ENCODE measurements at regions not wholly inside any gene's neighbourhood (a gene's known extent, or its start where the extent isn't known, plus 50 kb on each side); places are given as distances from the start of the nearest gene placed in this dataset.

GRCh38 chr2:105677901-105678300, 66.8 kb upstream of the NCK2 start:
- no peak for DNase-seq
- no peak for TF ChIP-seq EZH2 (IDR thresholded peaks at IDR 0.05; ENCODE audit: insufficient read depth, poor library complexity, severe bottlenecking)
- no peak for TF ChIP-seq EZH2phosphoT487 (IDR thresholded peaks at IDR 0.05; ENCODE audit: insufficient read depth, low read depth)
- no peak overlapping the region for H3K9ac ChIP-seq
- peaks cover 17% of the 10 kb centered on the region for H3K27me3 ChIP-seq (replicated peaks; ENCODE audit: insufficient read depth)
- H2AFZ ChIP-seq = no peak overlapping the region
- H3F3A ChIP-seq (ENCODE audit: insufficient read depth) = no peaks in the 10 kb centered on the region
- H3K4me3 ChIP-seq = no peak overlapping the region
- H3K36me3 ChIP-seq (ENCODE audit: low read depth) = no peaks in the 10 kb centered on the region
- H3K27ac ChIP-seq = no peak overlapping the region
- H3K79me2 ChIP-seq (ENCODE audit: insufficient read depth) = no peaks in the 10 kb centered on the region
- H3K4me1 ChIP-seq (ENCODE audit: insufficient read depth) = no peaks in the 10 kb centered on the region
- H3K4me2 ChIP-seq (ENCODE audit: unreplicated experiment) = no peak overlapping the region
- WGBS, 2 experiments (ENCODE audit: low coverage in 1 of 2, low lambda C conversion rate in 2 of 2, missing lambda C conversion rate in 2 of 2) = 30 to 31% methylated on average over 5 to 6 of the region's 6 CpGs
- H3K9me2 ChIP-seq (ENCODE audit: insufficient read depth) = no peaks in the 10 kb centered on the region
- no peaks in the 10 kb centered on the region for H4K20me1 ChIP-seq (ENCODE audit: insufficient read depth)
- in situ Hi-C loops (cut with MboI) = no loop called here
- no peaks in the 10 kb centered on the region for H3K9me3 ChIP-seq (ENCODE audit: low read depth)

GRCh38 chr2:105675841-105676240, 68.9 kb upstream of the NCK2 start:
- H3K36me3 ChIP-seq (ENCODE audit: low read depth) = no peaks in the 10 kb centered on the region
- no peaks in the 10 kb centered on the region for H3F3A ChIP-seq (ENCODE audit: insufficient read depth)
- H4K20me1 ChIP-seq (ENCODE audit: insufficient read depth) = no peaks in the 10 kb centered on the region

GRCh38 chr2:105674859-105675541, 69.7 kb upstream of the NCK2 start:
- peaks cover 4% of the 10 kb centered on the region; the same call in 1 of the 2 replicates for H3K4me1 ChIP-seq (ENCODE audit: insufficient read depth)
- H3K27ac ChIP-seq = no peak overlapping the region
- peaks cover 13% of the 10 kb centered on the region for H3K27me3 ChIP-seq (replicated peaks; ENCODE audit: insufficient read depth)
- H3K4me3 ChIP-seq = no peak overlapping the region
- TF ChIP-seq EZH2phosphoT487 (IDR thresholded peaks at IDR 0.05; ENCODE audit: insufficient read depth, low read depth) (no peak), EZH2 (IDR thresholded peaks at IDR 0.05; ENCODE audit: insufficient read depth, poor library complexity, severe bottlenecking) (no peak)
- H3K36me3 ChIP-seq (ENCODE audit: low read depth) = no peaks in the 10 kb centered on the region
- no peaks in the 10 kb centered on the region for H3K9me2 ChIP-seq (ENCODE audit: insufficient read depth)
- no peaks in the 10 kb centered on the region for H3K9me3 ChIP-seq (ENCODE audit: low read depth)
- H3K79me2 ChIP-seq (ENCODE audit: insufficient read depth) = no peaks in the 10 kb centered on the region
- H2AFZ ChIP-seq = no peak overlapping the region
- 67% methylated on average over 10 of the region's 10 CpGs for WGBS, 2 experiments (ENCODE audit: low coverage in 1 of 2, low lambda C conversion rate in 2 of 2, missing lambda C conversion rate in 2 of 2)
- no peak overlapping the region for H3K9ac ChIP-seq
- in situ Hi-C loops (cut with MboI) = no loop called here
- no peak for DNase-seq
- no peaks in the 10 kb centered on the region for H3F3A ChIP-seq (ENCODE audit: insufficient read depth)
- H4K20me1 ChIP-seq (ENCODE audit: insufficient read depth) = no peaks in the 10 kb centered on the region
- no peak overlapping the region for H3K4me2 ChIP-seq (ENCODE audit: unreplicated experiment)

More at GRCh38 chr2:105675841-105676240, 68.9 kb upstream of the NCK2 start:
- WGBS, 2 experiments (ENCODE audit: low coverage in 1 of 2, low lambda C conversion rate in 2 of 2, missing lambda C conversion rate in 2 of 2) = 46 to 54% methylated on average over 4 of the region's 4 CpGs
- no peak overlapping the region for H3K9ac ChIP-seq
- no peaks in the 10 kb centered on the region for H3K9me3 ChIP-seq (ENCODE audit: low read depth)
- H3K9me2 ChIP-seq (ENCODE audit: insufficient read depth) = no peaks in the 10 kb centered on the region
- peaks cover 3% of the 10 kb centered on the region; the same call in 1 of the 2 replicates for H3K4me1 ChIP-seq (ENCODE audit: insufficient read depth)
- no peaks in the 10 kb centered on the region for H3K79me2 ChIP-seq (ENCODE audit: insufficient read depth)
- no peak overlapping the region for H3K4me2 ChIP-seq (ENCODE audit: unreplicated experiment)
- H2AFZ ChIP-seq = no peak overlapping the region
- H3K27ac ChIP-seq = no peak overlapping the region
- TF ChIP-seq EZH2 (IDR thresholded peaks at IDR 0.05; ENCODE audit: insufficient read depth, poor library complexity, severe bottlenecking) (no peak), EZH2phosphoT487 (IDR thresholded peaks at IDR 0.05; ENCODE audit: insufficient read depth, low read depth) (no peak)
- in situ Hi-C loops (cut with MboI) = no loop called here
- H3K4me3 ChIP-seq = no peak overlapping the region
- DNase-seq = no peak
- H3K27me3 ChIP-seq (replicated peaks; ENCODE audit: insufficient read depth) = peaks cover 13% of the 10 kb centered on the region

GRCh38 chr2:105674401-105674800, 70.3 kb upstream of the NCK2 start:
- Histone ChIP-seq H3K27me3 (replicated peaks; ENCODE audit: insufficient read depth) (peaks cover 7% of the 10 kb centered on the region), H3K4me1 (ENCODE audit: insufficient read depth) (peaks cover 4% of the 10 kb centered on the region; the same call in 1 of the 2 replicates), H3K36me3 (ENCODE audit: low read depth) (no peaks in the 10 kb centered on the region), H3K4me2 (ENCODE audit: unreplicated experiment) (no peak overlapping the region), H3K9me2 (ENCODE audit: insufficient read depth) (no peaks in the 10 kb centered on the region), H3K27ac (no peak overlapping the region), H2AFZ (no peak overlapping the region), H3K9me3 (ENCODE audit: low read depth) (no peaks in the 10 kb centered on the region), H3F3A (ENCODE audit: insufficient read depth) (no peaks in the 10 kb centered on the region), H3K9ac (no peak overlapping the region), H3K4me3 (no peak overlapping the region), H4K20me1 (ENCODE audit: insufficient read depth) (no peaks in the 10 kb centered on the region), H3K79me2 (ENCODE audit: insufficient read depth) (no peaks in the 10 kb centered on the region)
- no peak for DNase-seq
- no peak for TF ChIP-seq EZH2phosphoT487 (IDR thresholded peaks at IDR 0.05; ENCODE audit: insufficient read depth, low read depth)
- WGBS, 2 experiments (ENCODE audit: low coverage in 1 of 2, low lambda C conversion rate in 2 of 2, missing lambda C conversion rate in 2 of 2) = 50 to 54% methylated on average over 7 of the region's 7 CpGs
- in situ Hi-C loops (cut with MboI) = no loop called here
